ENCODE measurements at regions not wholly inside any gene's neighbourhood (a gene's known extent, or its start where the extent isn't known, plus 50 kb on each side); places are given as distances from the start of the nearest gene placed in this dataset.

DNA sequence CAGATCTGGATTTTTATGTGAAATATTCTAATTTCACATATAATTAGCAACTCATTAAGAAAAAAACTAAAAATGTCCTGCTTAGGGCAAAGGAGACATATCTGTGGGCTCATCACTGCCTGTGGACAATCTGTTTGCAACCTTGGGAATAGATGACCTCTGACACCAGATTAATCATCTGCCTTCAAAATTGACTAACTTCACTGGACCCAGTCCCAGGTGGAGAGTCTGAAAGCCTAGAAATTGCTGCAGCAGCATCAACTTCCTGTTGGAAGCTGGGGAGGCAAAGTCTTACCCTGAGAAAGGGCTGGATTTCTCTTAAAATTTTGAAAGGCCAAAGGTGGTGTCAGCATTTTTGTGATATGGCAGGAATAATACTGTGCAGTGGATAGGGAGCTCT lies 76.3 kb upstream of the TNC start:
- Histone ChIP-seq H3K9me3 (ENCODE audit: severe bottlenecking) (no peaks in the 10 kb centered on the region), H3K27me3 (ENCODE audit: insufficient read depth, poor library complexity, severe bottlenecking) (no peaks in the 10 kb centered on the region), H3K4me1 (ENCODE audit: insufficient read depth, poor library complexity, severe bottlenecking) (no peaks in the 10 kb centered on the region), H3K36me3 (ENCODE audit: low read depth) (no peaks in the 10 kb centered on the region), H3K4me3 (ENCODE audit: severe bottlenecking) (no peak overlapping the region), H3K27ac (ENCODE audit: poor library complexity, severe bottlenecking) (no peak overlapping the region)
- TF ChIP-seq CTCF (IDR thresholded peaks at IDR 0.05; ENCODE audit: poor library complexity, severe bottlenecking), result no peak
- DNase-seq (ENCODE audit: low spot score) (no peak), ATAC-seq (ENCODE audit: low read depth) (0 out of 3 replicates have a peak, but pooled peaks have one; percentile 17)

DNA sequence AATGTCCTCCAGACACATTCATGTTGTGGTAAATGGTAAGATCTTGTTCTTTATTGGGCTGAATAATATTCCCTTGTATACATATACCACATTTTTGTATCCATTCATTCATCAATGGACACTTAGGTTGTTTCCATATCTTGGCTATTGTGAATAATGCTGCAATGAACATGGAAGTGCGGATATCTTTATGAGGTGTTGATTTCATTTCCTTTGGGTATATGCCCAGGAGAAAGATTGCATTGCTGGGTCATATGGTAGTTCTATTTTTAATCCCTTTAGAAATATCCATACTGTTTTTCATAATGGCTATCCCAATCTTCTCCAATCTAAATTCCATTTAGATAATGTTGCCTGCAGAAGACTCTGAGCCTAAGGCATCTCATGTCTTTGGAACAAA lies 78.0 kb upstream of the TNC start:
- Histone ChIP-seq H3K27ac (ENCODE audit: poor library complexity, severe bottlenecking) (no peak overlapping the region), H3K4me1 (ENCODE audit: insufficient read depth, poor library complexity, severe bottlenecking) (peaks cover 5% of the 10 kb centered on the region), H3K4me3 (ENCODE audit: severe bottlenecking) (no peak overlapping the region), H3K36me3 (ENCODE audit: low read depth) (no peaks in the 10 kb centered on the region), H3K9me3 (ENCODE audit: severe bottlenecking) (no peaks in the 10 kb centered on the region), H3K27me3 (ENCODE audit: insufficient read depth, poor library complexity, severe bottlenecking) (no peaks in the 10 kb centered on the region)
- no peak for TF ChIP-seq CTCF (IDR thresholded peaks at IDR 0.05; ENCODE audit: poor library complexity, severe bottlenecking)
- DNase-seq (ENCODE audit: low spot score) (no peak), ATAC-seq (ENCODE audit: low read depth) (no peak)

- H3K27me3 ChIP-seq (ENCODE audit: insufficient read depth, poor library complexity, severe bottlenecking), result no peaks in the 10 kb centered on the region
- DNase-seq (ENCODE audit: low spot score) (no peak), ATAC-seq (ENCODE audit: low read depth) (no peak)
- H3K4me1 ChIP-seq (ENCODE audit: insufficient read depth, poor library complexity, severe bottlenecking), result peaks cover 12% of the 10 kb centered on the region
- no peaks in the 10 kb centered on the region for H3K9me3 ChIP-seq (ENCODE audit: severe bottlenecking)
- no peak overlapping the region for H3K27ac ChIP-seq (ENCODE audit: poor library complexity, severe bottlenecking)
- no peak for TF ChIP-seq CTCF (IDR thresholded peaks at IDR 0.05; ENCODE audit: poor library complexity, severe bottlenecking)
- H3K4me3 ChIP-seq (ENCODE audit: severe bottlenecking), result no peak overlapping the region
- H3K36me3 ChIP-seq (ENCODE audit: low read depth), result no peaks in the 10 kb centered on the region
Measured at GRCh38 chr9:115196919-115197318, 79.0 kb upstream of the TNC start.

DNA sequence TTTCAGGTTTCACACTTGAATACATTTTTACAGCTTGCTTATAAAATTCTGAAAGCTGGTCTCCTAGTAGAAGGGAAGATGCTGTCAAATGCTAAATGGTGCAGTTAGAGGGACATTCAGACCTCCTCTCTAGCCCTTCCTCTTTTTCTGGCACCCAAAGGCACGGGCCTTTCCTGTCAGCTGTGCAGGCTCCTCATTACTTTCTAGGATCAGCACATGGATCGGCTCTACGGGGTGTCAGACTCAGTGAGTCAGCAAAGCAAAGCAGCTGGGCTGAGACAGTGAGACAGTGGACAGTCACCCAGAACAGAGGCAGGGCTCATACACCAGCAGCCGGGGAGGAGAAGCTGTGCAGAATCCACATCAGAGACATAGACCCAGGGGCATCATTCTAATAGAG lies 80.0 kb upstream of the TNC start:
- DNase-seq (ENCODE audit: low spot score), result no peak
- Histone ChIP-seq H3K27me3 (ENCODE audit: insufficient read depth, poor library complexity, severe bottlenecking) (no peaks in the 10 kb centered on the region), H3K4me1 (ENCODE audit: insufficient read depth, poor library complexity, severe bottlenecking) (peaks cover 12% of the 10 kb centered on the region), H3K27ac (ENCODE audit: poor library complexity, severe bottlenecking) (no peak overlapping the region), H3K4me3 (ENCODE audit: severe bottlenecking) (no peak overlapping the region), H3K9me3 (ENCODE audit: severe bottlenecking) (no peaks in the 10 kb centered on the region), H3K36me3 (ENCODE audit: low read depth) (no peaks in the 10 kb centered on the region)
- peak; percentile 55; the same call in 1 of the 3 replicates for ATAC-seq (ENCODE audit: low read depth)
- no peak for TF ChIP-seq CTCF (IDR thresholded peaks at IDR 0.05; ENCODE audit: poor library complexity, severe bottlenecking)

DNA sequence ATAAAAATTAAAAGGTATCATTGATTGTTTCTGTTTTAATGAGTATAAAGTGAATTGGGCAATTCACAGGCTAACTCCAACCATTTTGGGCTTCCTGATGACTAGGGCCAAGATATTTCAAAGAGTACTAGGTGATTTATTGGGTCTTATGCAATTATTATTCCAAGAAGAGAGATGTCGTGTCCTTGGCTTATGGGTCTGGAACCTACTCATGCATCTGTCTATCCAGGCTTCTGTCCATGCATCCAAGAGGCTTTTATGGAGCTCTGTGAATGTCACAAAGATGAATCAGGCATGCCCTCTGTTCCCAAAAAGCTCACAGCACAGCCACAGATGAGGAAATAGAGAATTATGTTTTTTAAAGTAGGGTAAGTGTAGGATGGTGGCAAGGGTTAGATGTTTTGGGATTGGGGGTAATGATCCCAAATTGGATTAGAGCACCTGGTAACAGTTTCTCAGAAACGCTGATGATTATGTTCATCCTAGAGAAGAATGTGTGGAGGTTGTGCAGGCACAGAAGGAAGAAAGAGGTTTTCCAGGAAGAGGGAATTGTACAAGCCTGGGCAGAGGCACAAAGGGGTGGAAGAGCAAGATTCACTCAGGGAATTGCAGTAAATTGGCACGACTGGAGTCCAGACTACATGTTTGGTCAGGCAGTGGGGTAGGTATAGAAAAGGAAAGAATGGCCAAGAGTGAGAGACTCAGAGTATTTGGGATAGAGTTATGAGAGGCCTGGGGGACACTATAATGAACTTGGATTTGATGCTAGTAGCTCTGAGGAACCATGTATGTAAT lies 83.0 kb upstream of the TNC start:
- Histone ChIP-seq H3K4me1 (ENCODE audit: insufficient read depth, poor library complexity, severe bottlenecking) (peaks cover 28% of the 10 kb centered on the region), H3K27me3 (ENCODE audit: insufficient read depth, poor library complexity, severe bottlenecking) (no peaks in the 10 kb centered on the region), H3K36me3 (ENCODE audit: low read depth) (no peaks in the 10 kb centered on the region), H3K27ac (ENCODE audit: poor library complexity, severe bottlenecking) (peak overlapping the region; percentile 39), H3K9me3 (ENCODE audit: severe bottlenecking) (no peaks in the 10 kb centered on the region), H3K4me3 (ENCODE audit: severe bottlenecking) (no peak overlapping the region)
- DNase-seq (ENCODE audit: low spot score), result no peak
- no peak for ATAC-seq (ENCODE audit: low read depth)
- TF ChIP-seq CTCF (IDR thresholded peaks at IDR 0.05; ENCODE audit: poor library complexity, severe bottlenecking), result no peak
